GM12878 (cell line): ENCODE measurements at regions not wholly inside any gene's neighbourhood (a gene's known extent, or its start where the extent isn't known, plus 50 kb on each side); places are given as distances from the start of the nearest gene placed in this dataset.

Experiments
- ATAC-seq: fragments of 200-7000 bp; cut with Tn5 transposase; 3 replicates; pipeline ENCODE4 v1.9.1; 2020; ENCODE audit warnings: mild to moderate bottlenecking, moderate library complexity
- BruUV-seq: library from RNA; stranded (reverse); fragments of 400-500 nt; replicated peaks from 2 replicates; lab custom pipeline; 2021; lab: Mats Ljungman, UMichigan
- CTCF ChIA-PET: fragments of 300-600 bp; sonication (Branson Sonifier 250); formaldehyde crosslinking; extraction: SDS; loops from one replicate; lab custom pipeline; 2021; ENCODE audit warnings: inconsistent platforms; lab: Yijun Ruan, JAX
- POLR2A ChIA-PET: fragments of 350-600 bp; formaldehyde crosslinking; extraction: SDS; loops from one replicate; lab custom pipeline; 2021; ENCODE audit warnings: inconsistent platforms; lab: Charles Lee
- RAD21 ChIA-PET: fragments of 300-600 bp; sonication (Branson Sonifier 250); formaldehyde crosslinking; loops from one replicate; lab custom pipeline; 2023; ENCODE audit warnings: antibody characterized with exemption; ENCODE audit not compliant: unreplicated experiment; lab: Charles Lee
- SMC1A ChIA-PET: fragments of 300-600 bp; sonication (Branson Sonifier 250); formaldehyde crosslinking; loops from one replicate; lab custom pipeline; 2023; ENCODE audit not compliant: unreplicated experiment, uncharacterized antibody; lab: Charles Lee
- DNase-seq: peaks from one replicate; pipeline ENCODE4 v3.0.0-alpha.2; 2011; ENCODE audit warnings: low read depth, low spot score
- FAIRE-seq: peaks from 3 replicates; lab custom pipeline; 2011; peaks lifted over from hg19 to GRCh38; lab: Jason Lieb, UNC
- H2AFZ ChIP-seq: 2 replicates; pipeline ENCODE4 v1.6.0; 2011; ENCODE audit warnings: low read depth, low read length, control low read depth; ENCODE audit not compliant: control insufficient read depth
- H3K27ac ChIP-seq: 2 replicates; pipeline ENCODE4 v1.5.1; 2011; ENCODE audit warnings: control low read depth; ENCODE audit not compliant: control insufficient read depth, insufficient read depth
- H3K27me3 ChIP-seq, 2 experiments: replicated peaks in 1 of 2; 2 replicates each; pipeline versions ENCODE4 v1.6.0 to v1.6.1; 2011; ENCODE audit warnings: low read length in 1 of 2; ENCODE audit not compliant: control insufficient read depth in 2 of 2, insufficient read depth in 2 of 2
- H3K36me3 ChIP-seq, 2 experiments: 2 replicates each; pipeline ENCODE4 v1.5.1; 2011; ENCODE audit warnings: low read length in 1 of 2; ENCODE audit not compliant: control insufficient read depth in 2 of 2, insufficient read depth in 2 of 2
- H3K4me1 ChIP-seq: 2 replicates; pipeline ENCODE4 v1.6.1; 2011; ENCODE audit warnings: mild to moderate bottlenecking, low read length, moderate library complexity, mixed read lengths; ENCODE audit not compliant: control insufficient read depth, insufficient read depth
- H3K4me2 ChIP-seq: 2 replicates; pipeline ENCODE4 v1.6.0; 2011; ENCODE audit warnings: control low read depth; ENCODE audit not compliant: control insufficient read depth, insufficient read depth
- H3K4me3 ChIP-seq: fragments of 200-600 bp; sonication (generic); 2 replicates; pipeline ENCODE4 v1.5.1; 2016
- H3K79me2 ChIP-seq: 2 replicates; pipeline ENCODE4 v1.6.0; 2011; ENCODE audit warnings: low read length; ENCODE audit not compliant: control insufficient read depth, insufficient read depth
- H3K9ac ChIP-seq: 2 replicates; pipeline ENCODE4 v1.8.0; 2011; ENCODE audit warnings: low read length, control low read depth, mixed read lengths; ENCODE audit not compliant: control insufficient read depth, insufficient read depth
- H3K9me3 ChIP-seq: replicated peaks from 3 replicates; pipeline ENCODE4 v1.5.1; 2011; ENCODE audit warnings: mild to moderate bottlenecking, low read length; ENCODE audit not compliant: control insufficient read depth, insufficient read depth
- H4K20me1 ChIP-seq: 2 replicates; pipeline ENCODE4 v1.6.0; 2011; ENCODE audit not compliant: control insufficient read depth, insufficient read depth
- CHD1 ChIP-seq: IDR thresholded peaks from 2 replicates; pipeline ENCODE4 v1.6.1; 2012; ENCODE audit warnings: low read depth, low read length, improper control_type of control experiment
- HDAC2 ChIP-seq: fragments of 200-600 bp; sonication (generic); IDR thresholded peaks from 2 replicates; pipeline ENCODE4 v1.6.1; 2017
- JUND ChIP-seq: IDR thresholded peaks from 2 replicates; pipeline ENCODE4 v1.6.1; 2012; ENCODE audit warnings: low read depth, mild to moderate bottlenecking, low read length, improper control_type of control experiment, moderate library complexity
- RFX5 ChIP-seq: IDR thresholded peaks from 2 replicates; pipeline ENCODE4 v1.6.1; 2011; ENCODE audit warnings: low read depth, low read length, improper control_type of control experiment
- RUNX3 ChIP-seq: IDR thresholded peaks from 2 replicates; pipeline ENCODE4 v1.6.1; 2012; ENCODE audit warnings: low read length, inconsistent platforms
- SIX5 ChIP-seq: IDR thresholded peaks from 2 replicates; pipeline ENCODE4 v1.6.1; 2011; ENCODE audit warnings: mild to moderate bottlenecking, low read depth, low read length, moderate library complexity; ENCODE audit not compliant: severe bottlenecking
- SRF ChIP-seq, 2 experiments: IDR thresholded peaks; 2 replicates each; pipeline ENCODE4 v1.6.1; 2011; ENCODE audit warnings: low read depth in 2 of 2, low read length in 2 of 2, mild to moderate bottlenecking in 1 of 2, moderate library complexity in 1 of 2
- ZBED1 ChIP-seq: IDR thresholded peaks from 2 replicates; pipeline ENCODE4 v1.6.1; 2016; ENCODE audit warnings: borderline replicate concordance
- WGBS: methylation state at CpG from one replicate; pipeline ENCODE4 v1.1.6; 2016; ENCODE audit warnings: low lambda C conversion rate; ENCODE audit not compliant: insufficient replicate concordance, insufficient coverage; ENCODE audit errors: missing lambda C conversion rate; 5-methylcytosine and 5-hydroxymethylcytosine counted together
- in situ Hi-C: fragments of 300-500 bp; cut with MboI; formaldehyde crosslinking; loops from 9 replicates; pipeline ENCODE4 v1.14.3; 2018; ENCODE audit warnings: mixed read lengths
- intact Hi-C: fragments of 100-400 bp; cut with micrococcal nuclease; formaldehyde crosslinking; loops from one replicate; pipeline ENCODE4 v1.14.2; 2022; ENCODE audit not compliant: unreplicated experiment
- TF ChIP-seq, protein P1 (sequence below): IDR thresholded peaks from 2 replicates; pipeline ENCODE4 v1.6.1; 2012; ENCODE audit warnings: low read depth, low read length, improper control_type of control experiment

DNA sequence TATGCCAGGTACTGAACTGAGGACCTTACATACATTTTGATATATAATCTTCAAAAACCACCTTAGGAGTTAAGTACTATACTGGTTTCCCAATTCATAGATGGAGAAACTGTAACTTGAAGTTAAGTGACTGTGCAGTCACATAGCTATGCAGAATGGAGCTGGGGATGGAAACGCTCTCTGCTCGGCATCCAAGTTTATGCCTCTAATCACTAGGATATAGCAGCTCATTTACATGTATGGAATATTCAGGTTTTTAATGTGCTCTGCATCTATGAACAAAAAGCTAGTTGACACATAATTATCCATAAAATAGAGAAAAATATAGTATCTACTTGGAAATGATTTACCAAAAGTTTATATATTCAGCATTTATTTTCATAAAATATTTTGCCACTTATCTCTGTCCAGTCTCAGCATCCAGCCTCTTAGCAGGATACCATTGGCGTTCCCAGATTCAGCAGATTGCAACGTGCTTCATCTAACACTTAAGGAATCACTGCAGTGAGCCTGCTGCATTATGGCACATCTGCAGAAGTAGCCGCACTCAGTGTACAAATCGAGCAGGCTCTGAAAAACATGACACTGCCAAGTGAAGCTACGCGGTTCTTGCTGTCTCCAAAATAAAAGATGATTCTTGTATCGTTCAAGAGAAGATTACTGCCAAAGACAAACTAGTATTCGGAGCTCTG lies 70.4 kb downstream of the MRPL57 start:
- Histone ChIP-seq H2AFZ (no peak overlapping the region), H3K4me1 (no peaks in the 10 kb centered on the region), H3K79me2 (no peaks in the 10 kb centered on the region), H3K4me3 (no peak overlapping the region), H3K9me3 (no peaks in the 10 kb centered on the region; the same call in 2 of the 3 replicates), H3K27me3 (no peaks in the 10 kb centered on the region; a peak in 1 of 4 replicates), H3K4me2 (no peak overlapping the region), H4K20me1 (no peaks in the 10 kb centered on the region), H3K27ac (no peak overlapping the region), H3K9ac (no peak overlapping the region), H3K36me3 (no peaks in the 10 kb centered on the region)
- TF ChIP-seq ZBED1 (no peak), SRF (IDR thresholded peaks at IDR 0.05; ENCODE audit: low read depth in 2 of 2, low read length in 2 of 2) (no peak), SIX5 (no peak), RFX5 (no peak), JUND (no peak), HDAC2 (no peak), RUNX3 (no peak), CHD1 (no peak)
- TF ChIP-seq, protein P1, sequence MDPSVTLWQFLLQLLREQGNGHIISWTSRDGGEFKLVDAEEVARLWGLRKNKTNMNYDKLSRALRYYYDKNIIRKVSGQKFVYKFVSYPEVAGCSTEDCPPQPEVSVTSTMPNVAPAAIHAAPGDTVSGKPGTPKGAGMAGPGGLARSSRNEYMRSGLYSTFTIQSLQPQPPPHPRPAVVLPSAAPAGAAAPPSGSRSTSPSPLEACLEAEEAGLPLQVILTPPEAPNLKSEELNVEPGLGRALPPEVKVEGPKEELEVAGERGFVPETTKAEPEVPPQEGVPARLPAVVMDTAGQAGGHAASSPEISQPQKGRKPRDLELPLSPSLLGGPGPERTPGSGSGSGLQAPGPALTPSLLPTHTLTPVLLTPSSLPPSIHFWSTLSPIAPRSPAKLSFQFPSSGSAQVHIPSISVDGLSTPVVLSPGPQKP = no peak
- WGBS = 55% methylated on average over 10 of the region's 10 CpGs
- DNase-seq (no peak), ATAC-seq (no peak), FAIRE-seq (no peak)
- BruUV-seq = no TSS peak
- ChIA-PET RAD21 (no interaction called here), POLR2A (no interaction called here), CTCF (interaction anchor here (0.6 to 1.4 kb wide), 2 partner anchors 14 to 17 kb away, joined by 3 read pairs; no protein-coding TSS in a partner anchor), SMC1A (interaction anchor here (1.0 kb wide), 1 partner anchor 50 kb away, joined by 3 read pairs; no protein-coding TSS in a partner anchor)
- intact Hi-C loops (no loop called here), in situ Hi-C loops (no loop called here)
